DLD1 (cell line): ENCODE measurements at regions not wholly inside any gene's neighbourhood (a gene's known extent, or its start where the extent isn't known, plus 50 kb on each side); places are given as distances from the start of the nearest gene placed in this dataset.
"Not testable (repeated sequence)": the region's sequence is repeated elsewhere in the genome, so short reads cannot be mapped to it uniquely, and the experiment has no call there.

Source experiments
- in situ Hi-C: cut with HindIII; loops from 2 replicates; pipeline ENCODE4 v1.10.0; 2017; ENCODE audit warnings: low sequenced_read_pairs

- in situ Hi-C loops: loop anchor here (10.0 kb wide), 1 partner anchor 464 kb away; no protein-coding TSS in a partner anchor
These were observed 90.5 kb upstream of the EGFL6 start for GRCh38 chrX:13478740-13479451.

GRCh38 chrX:13476384-13476783, 93.0 kb upstream of the EGFL6 start:
- in situ Hi-C loops: loop anchor here (10.0 kb wide), 1 partner anchor 462 kb away; no protein-coding TSS in a partner anchor

GRCh38 chrX:13474164-13474516, 95.3 kb upstream of the EGFL6 start:
- in situ Hi-C loops: loop anchor here (10.0 kb wide), 1 partner anchor 459 kb away; no protein-coding TSS in a partner anchor

- in situ Hi-C loops: loop anchor here (10.0 kb wide), 1 partner anchor 459 kb away; no protein-coding TSS in a partner anchor
These were observed 95.8 kb upstream of the EGFL6 start for GRCh38 chrX:13473442-13474163.

GRCh38 chrX:13472975-13473374, 96.4 kb upstream of the EGFL6 start:
- in situ Hi-C loops: loop anchor here (10.0 kb wide), 1 partner anchor 458 kb away; no protein-coding TSS in a partner anchor

- in situ Hi-C loops: loop anchor here (10.0 kb wide), 1 partner anchor 456 kb away; no protein-coding TSS in a partner anchor
These were observed 98.1 kb upstream of the EGFL6 start for GRCh38 chrX:13471269-13471668.

- in situ Hi-C loops: loop anchor here (10.0 kb wide), 1 partner anchor 456 kb away; no protein-coding TSS in a partner anchor
These were observed 98.8 kb upstream of the EGFL6 start for GRCh38 chrX:13470685-13470977.

- in situ Hi-C loops: loop anchor here (10.0 kb wide), 1 partner anchor 455 kb away; no protein-coding TSS in a partner anchor
These were observed 99.3 kb upstream of the EGFL6 start for GRCh38 chrX:13469963-13470684.

GRCh38 chrX:13468096-13468495, 101.3 kb upstream of the EGFL6 start:
- in situ Hi-C loops: no loop called here

GRCh38 chrX:13467243-13467642, 102.2 kb upstream of the EGFL6 start:
- in situ Hi-C loops: no loop called here

- in situ Hi-C loops: no loop called here
These were observed 104.7 kb upstream of the EGFL6 start for GRCh38 chrX:13464599-13465275.

GRCh38 chrX:13463608-13464007, 105.8 kb upstream of the EGFL6 start:
- in situ Hi-C loops: no loop called here

- in situ Hi-C loops: no loop called here
These were observed 117.1 kb upstream of the EGFL6 start for GRCh38 chrX:13452283-13452682.

GRCh38 chrX:13449441-13449840, 120.0 kb upstream of the EGFL6 start:
- in situ Hi-C loops: no loop called here

GRCh38 chrX:13448941-13449340, 120.5 kb upstream of the EGFL6 start:
- in situ Hi-C loops: no loop called here

- in situ Hi-C loops: not testable (repeated sequence)
These were observed 121.8 kb upstream of the ATXN3L start for GRCh38 chrX:13441608-13442007.

GRCh38 chrX:13440176-13440575, 120.3 kb upstream of the ATXN3L start:
- in situ Hi-C loops: no loop called here

- in situ Hi-C loops: no loop called here
These were observed 113.4 kb upstream of the ATXN3L start for GRCh38 chrX:13433298-13433605.

- in situ Hi-C loops: no loop called here
These were observed 112.8 kb upstream of the ATXN3L start for GRCh38 chrX:13432414-13433297.
